Mammary epithelial cell (primary cell): ENCODE measurements at regions not wholly inside any gene's neighbourhood (a gene's known extent, or its start where the extent isn't known, plus 50 kb on each side); places are given as distances from the start of the nearest gene placed in this dataset.

Experiments used
- CTCF ChIP-seq, 2 donors: IDR thresholded peaks in 1 of 2; conservative IDR thresholded peaks in 1 of 2; 2 replicates each; pipeline ENCODE4 v1.5.1; 2011 to 2012; ENCODE audit warnings: inconsistent platforms in 2 of 2, low read length in 2 of 2, mild to moderate bottlenecking in 2 of 2, control low read depth in 1 of 2, low read depth in 1 of 2; ENCODE audit not compliant: insufficient read depth in 1 of 2; ENCODE audit errors: extremely low read depth in 1 of 2
- EZH2 ChIP-seq: IDR thresholded peaks from 2 replicates; pipeline ENCODE4 v1.6.1; 2012; ENCODE audit warnings: low read length, inconsistent platforms, borderline replicate concordance

GRCh38 chr7:112699725-112700513, 90.3 kb downstream of the TMEM168 start:
- TF ChIP-seq CTCF (conservative IDR thresholded peaks at IDR 0.05 in 1 of 2, IDR thresholded peaks at IDR 0.05 in 1 of 2; ENCODE audit: extremely low read depth in 1 of 2, insufficient read depth in 1 of 2, low read depth in 1 of 2, low read length in 2 of 2) (no peak), EZH2 (no peak)
